Mesenchymal stem cell (in vitro differentiated cells and primary cell): ENCODE measurements at regions not wholly inside any gene's neighbourhood (a gene's known extent, or its start where the extent isn't known, plus 50 kb on each side); places are given as distances from the start of the nearest gene placed in this dataset.

Experiments used
- DNase-seq: peaks from one replicate; pipeline ENCODE4 v3.0.0-alpha.2; 2013
- H2AFZ ChIP-seq: one replicate; pipeline ENCODE4 v1.6.1; 2013; ENCODE audit warnings: low read depth, mild to moderate bottlenecking, control low read depth, inconsistent platforms, low read length, moderate library complexity
- H2AK5ac ChIP-seq: 2 replicates; pipeline ENCODE4 v1.6.1; 2013; ENCODE audit warnings: low read length, moderate library complexity, mild to moderate bottlenecking, inconsistent platforms; ENCODE audit not compliant: severe bottlenecking
- H2BK120ac ChIP-seq: one replicate; pipeline ENCODE4 v1.6.1; 2013; ENCODE audit warnings: low read depth, mild to moderate bottlenecking, inconsistent platforms, low read length, moderate library complexity
- H2BK12ac ChIP-seq, 2 experiments: one replicate each; pipeline ENCODE4 v1.6.1; 2013; ENCODE audit warnings: inconsistent platforms in 2 of 2, low read length in 2 of 2, mild to moderate bottlenecking in 2 of 2, moderate library complexity in 2 of 2, control low read depth in 1 of 2
- H2BK15ac ChIP-seq: one replicate; pipeline ENCODE4 v1.6.1; 2013; ENCODE audit warnings: mild to moderate bottlenecking, low read depth, inconsistent platforms; ENCODE audit not compliant: poor library complexity, severe bottlenecking
- H2BK5ac ChIP-seq: 2 replicates; pipeline ENCODE4 v1.6.1; 2013; ENCODE audit warnings: low read depth, mild to moderate bottlenecking, low read length, control low read depth, inconsistent platforms; ENCODE audit not compliant: poor library complexity, severe bottlenecking
- H3K14ac ChIP-seq, 2 experiments: one replicate each; pipeline ENCODE4 v1.6.1; 2013; ENCODE audit warnings: inconsistent platforms in 2 of 2, low read length in 2 of 2, control low read depth in 1 of 2, mild to moderate bottlenecking in 1 of 2, moderate library complexity in 1 of 2
- H3K18ac ChIP-seq, 2 experiments: one replicate each; pipeline ENCODE4 v1.6.1; 2013; ENCODE audit warnings: inconsistent platforms in 2 of 2, low read length in 2 of 2, control low read depth in 1 of 2, low read depth in 1 of 2, mild to moderate bottlenecking in 1 of 2
- H3K23ac ChIP-seq, 2 experiments: one replicate each; pipeline ENCODE4 v1.6.1; 2013; ENCODE audit warnings: inconsistent platforms in 2 of 2, low read length in 2 of 2, mild to moderate bottlenecking in 2 of 2, moderate library complexity in 2 of 2, control low read depth in 1 of 2
- H3K27ac ChIP-seq: 2 replicates; pipeline ENCODE4 v1.5.1; 2013; ENCODE audit warnings: mild to moderate bottlenecking, moderate library complexity, low read length, control low read depth, inconsistent platforms; ENCODE audit not compliant: poor library complexity, severe bottlenecking
- H3K27me3 ChIP-seq, 2 experiments: 2 replicates each; pipeline versions ENCODE4 v1.6.1 to v1.7.0; 2013; ENCODE audit warnings: low read length in 2 of 2, mild to moderate bottlenecking in 2 of 2, moderate library complexity in 2 of 2, control low read depth in 1 of 2, inconsistent platforms in 1 of 2; ENCODE audit not compliant: control insufficient read depth in 1 of 2, insufficient read depth in 1 of 2
- H3K36me3 ChIP-seq, 2 experiments: 2 replicates each; pipeline versions ENCODE4 v1.6.1 to v1.7.0; 2013; ENCODE audit warnings: low read length in 2 of 2, control low read depth in 1 of 2, inconsistent platforms in 1 of 2, low read depth in 1 of 2, mild to moderate bottlenecking in 1 of 2; ENCODE audit not compliant: insufficient read depth in 2 of 2, control insufficient read depth in 1 of 2
- H3K4ac ChIP-seq, 2 experiments: one replicate each; pipeline ENCODE4 v1.6.1; 2013; ENCODE audit warnings: inconsistent platforms in 2 of 2, low read length in 2 of 2, mild to moderate bottlenecking in 2 of 2, moderate library complexity in 2 of 2, control low read depth in 1 of 2, low read depth in 1 of 2
- H3K4me1 ChIP-seq: 2 replicates; pipeline ENCODE4 v1.6.1; 2013; ENCODE audit warnings: low read depth, low read length, control low read depth; ENCODE audit not compliant: control insufficient read depth, insufficient read depth
- H3K4me2 ChIP-seq: 2 replicates; pipeline ENCODE4 v1.6.1; 2013; ENCODE audit warnings: low read length, mild to moderate bottlenecking, inconsistent platforms; ENCODE audit not compliant: poor library complexity, severe bottlenecking
- H3K4me3 ChIP-seq, 2 experiments: 2 replicates each; pipeline versions ENCODE4 v1.5.1 to v1.7.0; 2013; ENCODE audit warnings: low read length in 2 of 2, mild to moderate bottlenecking in 2 of 2, control low read depth in 1 of 2, low read depth in 1 of 2; ENCODE audit not compliant: insufficient read depth in 1 of 2
- H3K79me1 ChIP-seq: replicated peaks from 2 replicates; pipeline ENCODE4 v1.6.1; 2013; ENCODE audit warnings: mild to moderate bottlenecking, control low read depth, low read length, inconsistent platforms; ENCODE audit not compliant: poor library complexity, severe bottlenecking
- H3K9ac ChIP-seq: 2 replicates; pipeline ENCODE4 v1.7.0; 2013; ENCODE audit warnings: mild to moderate bottlenecking, low read length, moderate library complexity
- H3K9me3 ChIP-seq: 2 replicates; pipeline ENCODE4 v1.7.0; 2013; ENCODE audit warnings: mild to moderate bottlenecking, low read length; ENCODE audit not compliant: control insufficient read depth
- H4K8ac ChIP-seq: one replicate; pipeline ENCODE4 v1.6.1; 2013; ENCODE audit warnings: inconsistent platforms, mild to moderate bottlenecking, low read length, moderate library complexity
- H4K91ac ChIP-seq: one replicate; pipeline ENCODE4 v1.6.1; 2013; ENCODE audit warnings: mild to moderate bottlenecking, low read length, inconsistent platforms
- WGBS: methylation state at CpG from one replicate; pipeline ENCODE4 v1.1.7; 2013; ENCODE audit warnings: mixed read lengths; 5-methylcytosine and 5-hydroxymethylcytosine counted together

- peak; percentile 31 for DNase-seq
- H3K14ac ChIP-seq, result no peak overlapping the region
- no peaks in the 10 kb centered on the region for H3K79me1 ChIP-seq
- no peaks in the 10 kb centered on the region for H3K4me1 ChIP-seq
- no peak overlapping the region for H3K27ac ChIP-seq
- no peak overlapping the region for H3K4me2 ChIP-seq
- 96% methylated on average over 3 of the region's 4 CpGs for WGBS
- no peaks in the 10 kb centered on the region for H3K36me3 ChIP-seq
- no peaks in the 10 kb centered on the region for H3K27me3 ChIP-seq
- no peak overlapping the region for H3K18ac ChIP-seq
- H2BK12ac ChIP-seq, result no peak overlapping the region
- no peak overlapping the region for H3K23ac ChIP-seq
- no peak overlapping the region for H3K4ac ChIP-seq
- no peak overlapping the region for H3K9ac ChIP-seq
- no peak overlapping the region for H2BK15ac ChIP-seq
- H2BK5ac ChIP-seq, result no peak overlapping the region
- H2BK120ac ChIP-seq, result no peak overlapping the region
- H2AK5ac ChIP-seq, result no peak overlapping the region
- H2AFZ ChIP-seq, result no peak overlapping the region
- no peak overlapping the region for H4K8ac ChIP-seq
- H4K91ac ChIP-seq, result no peak overlapping the region
- H3K4me3 ChIP-seq, result no peak overlapping the region
- no peaks in the 10 kb centered on the region for H3K9me3 ChIP-seq
Measured at GRCh38 chr1:90370686-90371447, 346.2 kb downstream of the BARHL2 start.

GRCh38 chr1:90362163-90362562, 354.9 kb downstream of the BARHL2 start:
- 100% methylated on average over 2 of the region's 2 CpGs for WGBS
- no peak overlapping the region for H2AFZ ChIP-seq
- H3K4me1 ChIP-seq, result no peaks in the 10 kb centered on the region
- H3K9me3 ChIP-seq, result no peaks in the 10 kb centered on the region
- no peak overlapping the region for H3K23ac ChIP-seq
- H4K8ac ChIP-seq, result no peak overlapping the region
- no peak overlapping the region for H3K18ac ChIP-seq
- H2BK120ac ChIP-seq, result no peak overlapping the region
- H3K27ac ChIP-seq, result no peak overlapping the region
- H3K27me3 ChIP-seq, result no peaks in the 10 kb centered on the region
- H3K14ac ChIP-seq, result no peak overlapping the region
- H3K4me3 ChIP-seq, result no peak overlapping the region
- H2BK12ac ChIP-seq, result no peak overlapping the region
- DNase-seq, result no peak
- no peak overlapping the region for H3K9ac ChIP-seq
- H2BK15ac ChIP-seq, result no peak overlapping the region
- no peaks in the 10 kb centered on the region for H3K36me3 ChIP-seq
- H2AK5ac ChIP-seq, result no peak overlapping the region
- H3K79me1 ChIP-seq, result no peaks in the 10 kb centered on the region
- no peak overlapping the region for H4K91ac ChIP-seq
- H3K4ac ChIP-seq, result no peak overlapping the region
- H2BK5ac ChIP-seq, result no peak overlapping the region
- no peak overlapping the region for H3K4me2 ChIP-seq

- Histone ChIP-seq H3K4me3 (no peak overlapping the region), H2AK5ac (no peak overlapping the region), H3K36me3 (no peaks in the 10 kb centered on the region), H3K9ac (no peak overlapping the region), H3K18ac (no peak overlapping the region), H2BK12ac (no peak overlapping the region), H3K14ac (no peak overlapping the region), H3K27ac (no peak overlapping the region), H4K8ac (no peak overlapping the region), H2BK15ac (no peak overlapping the region), H3K4me1 (no peaks in the 10 kb centered on the region), H3K23ac (no peak overlapping the region), H2BK120ac (no peak overlapping the region), H2BK5ac (no peak overlapping the region), H3K9me3 (no peaks in the 10 kb centered on the region), H4K91ac (no peak overlapping the region), H3K4me2 (no peak overlapping the region), H3K79me1 (no peaks in the 10 kb centered on the region), H2AFZ (no peak overlapping the region), H3K4ac (no peak overlapping the region), H3K27me3 (no peaks in the 10 kb centered on the region)
- WGBS, result 88% methylated on average over 1 of the region's 1 CpG
- no peak for DNase-seq
Measured at GRCh38 chr1:90361026-90361425, 356.1 kb downstream of the BARHL2 start.

- Histone ChIP-seq H3K18ac (no peak overlapping the region), H3K4me2 (no peak overlapping the region), H2AFZ (no peak overlapping the region), H2AK5ac (no peak overlapping the region), H2BK120ac (no peak overlapping the region), H3K9me3 (no peaks in the 10 kb centered on the region), H3K4me3 (no peak overlapping the region), H3K23ac (no peak overlapping the region), H3K27me3 (no peaks in the 10 kb centered on the region), H2BK5ac (no peak overlapping the region), H3K27ac (no peak overlapping the region), H4K8ac (no peak overlapping the region), H3K79me1 (no peaks in the 10 kb centered on the region), H2BK12ac (no peak overlapping the region), H2BK15ac (no peak overlapping the region), H4K91ac (no peak overlapping the region), H3K4me1 (no peaks in the 10 kb centered on the region), H3K4ac (no peak overlapping the region), H3K36me3 (no peaks in the 10 kb centered on the region), H3K14ac (no peak overlapping the region), H3K9ac (no peak overlapping the region)
- no peak for DNase-seq
- 93% methylated on average over 6 of the region's 6 CpGs for WGBS
Measured at GRCh38 chr1:90359994-90360393, 357.1 kb downstream of the BARHL2 start.
